ENCODE measurements at regions not wholly inside any gene's neighbourhood (a gene's known extent, or its start where the extent isn't known, plus 50 kb on each side); places are given as distances from the start of the nearest gene placed in this dataset.

- FAIRE-seq (no peak), DNase-seq (ENCODE audit: low read depth, low spot score) (no peak)
- no peaks in the 10 kb centered on the region for H3K36me3 ChIP-seq (ENCODE audit: control insufficient read depth in 2 of 2, extremely low read depth in 1 of 2, insufficient read depth in 2 of 2, low read length in 2 of 2)
- no peaks in the 10 kb centered on the region for H3K79me2 ChIP-seq (ENCODE audit: control insufficient read depth, insufficient read depth, low read length)
- no peaks in the 10 kb centered on the region for H3K4me1 ChIP-seq (ENCODE audit: control insufficient read depth, extremely low read depth, insufficient read depth, low read length)
- no peak overlapping the region for H3K9ac ChIP-seq (ENCODE audit: control insufficient read depth, extremely low read depth, insufficient read depth, low read length)
- H3K9me1 ChIP-seq (ENCODE audit: control insufficient read depth, extremely low read depth, insufficient read depth, low read length): no peaks in the 10 kb centered on the region
- H4K20me1 ChIP-seq (ENCODE audit: control insufficient read depth, extremely low read depth, insufficient read depth, low read length): no peaks in the 10 kb centered on the region
- no peaks in the 10 kb centered on the region for H3K27me3 ChIP-seq (ENCODE audit: control insufficient read depth, extremely low read depth, insufficient read depth, low read length)
- H3K9me3 ChIP-seq (ENCODE audit: control insufficient read depth, low read depth, low read length): no peaks in the 10 kb centered on the region
- H2AFZ ChIP-seq (ENCODE audit: control insufficient read depth, low read length): no peak overlapping the region
- no peak overlapping the region for H3K4me2 ChIP-seq (ENCODE audit: control insufficient read depth, extremely low read depth, insufficient read depth, low read depth, low read length)
- dilution Hi-C loops (cut with MboI; ENCODE audit: extremely low pct_ligation_motif_present, low sequenced_read_pairs): no loop called here
- no peak overlapping the region for H3K27ac ChIP-seq (ENCODE audit: control insufficient read depth, insufficient read depth, low read length)
- no peak overlapping the region for H3K4me3 ChIP-seq (ENCODE audit: control insufficient read depth in 2 of 3, extremely low read depth in 1 of 3, insufficient read depth in 2 of 3, low read depth in 1 of 3, low read length in 3 of 3)
- TF ChIP-seq CTCF (optimal IDR thresholded peaks at IDR 0.05 in 1 of 3, IDR thresholded peaks at IDR 0.05 in 1 of 3, conservative IDR thresholded peaks at IDR 0.05 in 1 of 3; ENCODE audit: extremely low read depth in 1 of 3, insufficient read depth in 2 of 3, low read length in 3 of 3) (no peak), EZH2 (IDR thresholded peaks at IDR 0.05; ENCODE audit: low read length) (no peak)
Observed at GRCh38 chr16:52743707-52744106, 196.8 kb upstream of the TOX3 start.

- Histone ChIP-seq H2AFZ (ENCODE audit: control insufficient read depth, low read length) (no peak overlapping the region), H3K9me1 (ENCODE audit: control insufficient read depth, extremely low read depth, insufficient read depth, low read length) (no peaks in the 10 kb centered on the region)
- no peak for FAIRE-seq
Observed at GRCh38 chr16:52742608-52743170, 195.7 kb upstream of the TOX3 start.

More at GRCh38 chr16:52742608-52743170, 195.7 kb upstream of the TOX3 start:
- DNase-seq (ENCODE audit: low read depth, low spot score): no peak
- no peaks in the 10 kb centered on the region for H3K27me3 ChIP-seq (ENCODE audit: control insufficient read depth, extremely low read depth, insufficient read depth, low read length)
- no peak overlapping the region for H3K4me3 ChIP-seq (ENCODE audit: control insufficient read depth in 2 of 3, extremely low read depth in 1 of 3, insufficient read depth in 2 of 3, low read depth in 1 of 3, low read length in 3 of 3)
- no peaks in the 10 kb centered on the region for H4K20me1 ChIP-seq (ENCODE audit: control insufficient read depth, extremely low read depth, insufficient read depth, low read length)
- no peak overlapping the region for H3K4me2 ChIP-seq (ENCODE audit: control insufficient read depth, extremely low read depth, insufficient read depth, low read depth, low read length)
- H3K27ac ChIP-seq (ENCODE audit: control insufficient read depth, insufficient read depth, low read length): no peak overlapping the region
- no peaks in the 10 kb centered on the region for H3K4me1 ChIP-seq (ENCODE audit: control insufficient read depth, extremely low read depth, insufficient read depth, low read length)
- no peaks in the 10 kb centered on the region for H3K9me3 ChIP-seq (ENCODE audit: control insufficient read depth, low read depth, low read length)
- H3K36me3 ChIP-seq (ENCODE audit: control insufficient read depth in 2 of 2, extremely low read depth in 1 of 2, insufficient read depth in 2 of 2, low read length in 2 of 2): no peaks in the 10 kb centered on the region
- H3K79me2 ChIP-seq (ENCODE audit: control insufficient read depth, insufficient read depth, low read length): no peaks in the 10 kb centered on the region
- TF ChIP-seq EZH2 (IDR thresholded peaks at IDR 0.05; ENCODE audit: low read length): no peak
- no peak for TF ChIP-seq CTCF (optimal IDR thresholded peaks at IDR 0.05 in 1 of 3, IDR thresholded peaks at IDR 0.05 in 1 of 3, conservative IDR thresholded peaks at IDR 0.05 in 1 of 3; ENCODE audit: extremely low read depth in 1 of 3, insufficient read depth in 2 of 3, low read length in 3 of 3)
- no peak overlapping the region for H3K9ac ChIP-seq (ENCODE audit: control insufficient read depth, extremely low read depth, insufficient read depth, low read length)
- dilution Hi-C loops (cut with MboI; ENCODE audit: extremely low pct_ligation_motif_present, low sequenced_read_pairs): no loop called here

Data from keratinocyte (primary cell).